A673 (cell line): ENCODE measurements at regions not wholly inside any gene's neighbourhood (a gene's known extent, or its start where the extent isn't known, plus 50 kb on each side); places are given as distances from the start of the nearest gene placed in this dataset.

Source experiments
- EZH2 ChIP-seq: fragments of 200-600 bp; sonication (generic); IDR thresholded peaks from 2 replicates; pipeline ENCODE4 v1.6.1; 2017; ENCODE audit warnings: borderline replicate concordance, low read depth, mild to moderate bottlenecking, mixed read lengths, antibody characterized with exemption, low read length; ENCODE audit not compliant: poor library complexity, severe bottlenecking
- TF ChIP-seq, protein P1 (sequence below): fragments of 300-800, 200-600 bp; sonication (generic); conservative IDR thresholded peaks from 2 replicates; pipeline ENCODE4 v1.5.1; 2017; ENCODE audit warnings: low read depth, mild to moderate bottlenecking, antibody characterized with exemption, low read length, moderate library complexity, mixed read lengths

DNA sequence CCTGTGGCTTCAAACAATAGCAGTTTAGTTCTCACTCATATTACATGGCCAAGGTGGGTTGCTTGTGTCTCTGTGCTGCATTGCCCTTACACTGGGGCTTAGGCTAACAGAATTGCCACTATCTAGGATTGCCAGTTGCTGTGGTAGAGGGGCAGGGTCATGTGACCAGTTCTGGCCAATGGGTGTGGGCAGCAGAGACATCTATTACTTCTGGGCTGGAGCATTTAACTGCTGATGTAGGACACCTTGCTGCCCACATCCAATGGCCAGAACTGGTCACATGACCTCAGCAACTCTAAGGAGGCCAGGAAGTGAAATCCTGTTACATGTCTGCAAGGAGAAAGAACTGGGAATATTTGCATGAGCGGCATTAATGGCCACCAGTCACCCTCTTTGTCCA lies 199.3 kb downstream of the C9orf152 start:
- TF ChIP-seq, protein P1, sequence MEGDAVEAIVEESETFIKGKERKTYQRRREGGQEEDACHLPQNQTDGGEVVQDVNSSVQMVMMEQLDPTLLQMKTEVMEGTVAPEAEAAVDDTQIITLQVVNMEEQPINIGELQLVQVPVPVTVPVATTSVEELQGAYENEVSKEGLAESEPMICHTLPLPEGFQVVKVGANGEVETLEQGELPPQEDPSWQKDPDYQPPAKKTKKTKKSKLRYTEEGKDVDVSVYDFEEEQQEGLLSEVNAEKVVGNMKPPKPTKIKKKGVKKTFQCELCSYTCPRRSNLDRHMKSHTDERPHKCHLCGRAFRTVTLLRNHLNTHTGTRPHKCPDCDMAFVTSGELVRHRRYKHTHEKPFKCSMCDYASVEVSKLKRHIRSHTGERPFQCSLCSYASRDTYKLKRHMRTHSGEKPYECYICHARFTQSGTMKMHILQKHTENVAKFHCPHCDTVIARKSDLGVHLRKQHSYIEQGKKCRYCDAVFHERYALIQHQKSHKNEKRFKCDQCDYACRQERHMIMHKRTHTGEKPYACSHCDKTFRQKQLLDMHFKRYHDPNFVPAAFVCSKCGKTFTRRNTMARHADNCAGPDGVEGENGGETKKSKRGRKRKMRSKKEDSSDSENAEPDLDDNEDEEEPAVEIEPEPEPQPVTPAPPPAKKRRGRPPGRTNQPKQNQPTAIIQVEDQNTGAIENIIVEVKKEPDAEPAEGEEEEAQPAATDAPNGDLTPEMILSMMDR, result no peak
- TF ChIP-seq EZH2, result no peak
